ENCODE measurements at regions not wholly inside any gene's neighbourhood (a gene's known extent, or its start where the extent isn't known, plus 50 kb on each side); places are given as distances from the start of the nearest gene placed in this dataset.

DNA sequence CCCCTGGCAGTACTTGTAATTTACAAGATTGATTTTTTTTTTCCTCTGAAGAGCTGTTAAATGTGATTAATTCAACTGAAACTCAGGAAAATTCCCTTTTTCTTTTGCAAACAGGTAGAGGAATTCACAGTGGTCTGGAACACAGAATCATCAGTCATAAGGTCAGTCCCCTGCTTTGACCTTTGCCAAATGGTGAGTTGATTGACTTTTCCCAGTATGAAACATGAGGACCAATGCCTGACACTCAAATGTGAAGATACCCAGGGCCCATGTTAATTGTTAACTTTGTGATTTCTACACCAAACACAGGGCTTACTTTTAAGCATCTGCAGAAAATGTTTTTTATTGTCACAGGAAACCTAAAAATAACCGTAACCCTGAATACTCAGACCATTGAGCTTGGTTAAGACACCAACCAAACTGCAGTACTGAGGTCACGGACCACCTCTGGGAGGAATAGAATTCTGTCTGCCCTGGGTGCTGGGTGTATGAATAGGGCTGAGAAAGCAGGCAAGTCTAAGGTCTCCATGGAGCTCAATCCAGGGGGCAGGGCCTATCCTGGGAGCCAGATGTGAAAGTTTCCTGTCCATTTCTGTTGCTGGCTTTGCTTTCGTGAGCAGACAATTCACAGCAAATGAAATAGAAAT lies 192.4 kb downstream of the TMX1 start:
- no peaks in the 10 kb centered on the region for H3K4me1 Mint-ChIP-seq (ENCODE audit: low read depth)
- no peaks in the 10 kb centered on the region for H3K36me3 Mint-ChIP-seq (ENCODE audit: low read depth)
- peaks cover 12% of the 10 kb centered on the region for H3K27me3 Mint-ChIP-seq (ENCODE audit: low read depth)
- no peak overlapping the region for H3K27ac Mint-ChIP-seq
- no peaks in the 10 kb centered on the region for H3K9me3 Mint-ChIP-seq
- H3K4me3 Mint-ChIP-seq = no peak overlapping the region

- Mint-ChIP-seq H3K27me3 (ENCODE audit: low read depth) (peaks cover 10% of the 10 kb centered on the region), H3K9me3 (no peaks in the 10 kb centered on the region), H3K4me1 (ENCODE audit: low read depth) (no peaks in the 10 kb centered on the region), H3K36me3 (ENCODE audit: low read depth) (no peaks in the 10 kb centered on the region), H3K4me3 (no peak overlapping the region), H3K27ac (no peak overlapping the region)
Measured at GRCh38 chr14:51436630-51437029, 196.6 kb downstream of the TMX1 start.

DNA sequence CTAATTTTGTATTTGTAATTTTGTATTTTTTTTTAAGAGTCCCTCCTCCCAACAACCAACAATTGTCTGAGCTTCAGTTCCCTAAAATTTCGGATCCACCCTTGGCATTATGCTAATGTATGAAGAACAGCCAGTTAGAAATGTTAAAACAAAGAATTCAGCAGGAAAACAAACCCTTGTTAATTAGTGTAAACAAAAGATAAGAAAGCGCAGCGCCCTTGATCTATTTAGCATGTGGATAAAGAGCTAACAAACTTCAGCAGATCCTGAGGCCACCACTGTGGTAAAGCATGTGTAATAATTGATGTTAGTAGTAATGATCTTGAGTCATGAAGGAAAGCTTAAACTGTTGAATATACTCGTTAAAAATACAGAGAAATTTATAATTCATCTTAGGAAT lies 199.8 kb downstream of the TMX1 start:
- Mint-ChIP-seq H3K4me3 (no peak overlapping the region), H3K36me3 (ENCODE audit: low read depth) (no peaks in the 10 kb centered on the region), H3K27ac (no peak overlapping the region), H3K27me3 (ENCODE audit: low read depth) (peaks cover 13% of the 10 kb centered on the region), H3K9me3 (no peaks in the 10 kb centered on the region), H3K4me1 (ENCODE audit: low read depth) (no peaks in the 10 kb centered on the region)

DNA sequence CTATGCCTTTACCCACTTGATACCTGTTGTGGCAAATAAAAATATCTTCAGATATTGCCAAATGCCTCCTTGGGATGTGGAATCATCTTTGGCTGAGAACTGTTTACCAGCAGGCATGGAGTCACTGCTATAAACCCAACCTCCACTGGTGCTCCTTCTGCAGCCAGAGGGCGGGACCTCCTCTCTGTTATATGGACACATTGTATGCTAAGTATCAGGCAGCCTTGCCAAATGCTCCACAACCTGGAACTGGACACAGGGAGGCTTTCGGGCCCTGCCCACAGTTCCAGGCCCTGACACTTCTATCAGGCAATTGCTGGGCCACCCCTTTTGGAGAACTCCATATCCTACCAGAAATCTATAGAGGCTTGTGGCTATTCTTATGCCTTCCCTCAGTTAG lies 201.0 kb downstream of the TMX1 start:
- peaks cover 10% of the 10 kb centered on the region for H3K27me3 Mint-ChIP-seq (ENCODE audit: low read depth)
- H3K27ac Mint-ChIP-seq = no peak overlapping the region
- H3K4me3 Mint-ChIP-seq = no peak overlapping the region
- H3K4me1 Mint-ChIP-seq (ENCODE audit: low read depth) = no peaks in the 10 kb centered on the region
- H3K36me3 Mint-ChIP-seq (ENCODE audit: low read depth) = no peaks in the 10 kb centered on the region
- H3K9me3 Mint-ChIP-seq = no peaks in the 10 kb centered on the region

- no peaks in the 10 kb centered on the region for H3K4me1 Mint-ChIP-seq (ENCODE audit: low read depth)
- no peak overlapping the region for H3K27ac Mint-ChIP-seq
- peaks cover 6% of the 10 kb centered on the region for H3K27me3 Mint-ChIP-seq (ENCODE audit: low read depth)
- H3K4me3 Mint-ChIP-seq = no peak overlapping the region
- no peaks in the 10 kb centered on the region for H3K36me3 Mint-ChIP-seq (ENCODE audit: low read depth)
- H3K9me3 Mint-ChIP-seq = no peaks in the 10 kb centered on the region
Measured at GRCh38 chr14:51442513-51443175, 202.6 kb downstream of the TMX1 start.

- no peak overlapping the region for H3K4me3 Mint-ChIP-seq
- peaks cover 6% of the 10 kb centered on the region for H3K27me3 Mint-ChIP-seq (ENCODE audit: low read depth)
- H3K27ac Mint-ChIP-seq = no peak overlapping the region
Measured at GRCh38 chr14:51443195-51444018, 203.4 kb downstream of the TMX1 start.

GRCh38 chr14:51444353-51445000 lies 204.4 kb downstream of the TMX1 start:
- Mint-ChIP-seq H3K27ac (no peak overlapping the region), H3K36me3 (ENCODE audit: low read depth) (no peaks in the 10 kb centered on the region), H3K27me3 (ENCODE audit: low read depth) (peaks cover 6% of the 10 kb centered on the region), H3K4me1 (ENCODE audit: low read depth) (no peaks in the 10 kb centered on the region), H3K9me3 (no peaks in the 10 kb centered on the region), H3K4me3 (no peak overlapping the region)

More at GRCh38 chr14:51443195-51444018, 203.4 kb downstream of the TMX1 start:
- Mint-ChIP-seq H3K9me3 (no peaks in the 10 kb centered on the region), H3K4me1 (ENCODE audit: low read depth) (no peaks in the 10 kb centered on the region), H3K36me3 (ENCODE audit: low read depth) (no peaks in the 10 kb centered on the region)

DNA sequence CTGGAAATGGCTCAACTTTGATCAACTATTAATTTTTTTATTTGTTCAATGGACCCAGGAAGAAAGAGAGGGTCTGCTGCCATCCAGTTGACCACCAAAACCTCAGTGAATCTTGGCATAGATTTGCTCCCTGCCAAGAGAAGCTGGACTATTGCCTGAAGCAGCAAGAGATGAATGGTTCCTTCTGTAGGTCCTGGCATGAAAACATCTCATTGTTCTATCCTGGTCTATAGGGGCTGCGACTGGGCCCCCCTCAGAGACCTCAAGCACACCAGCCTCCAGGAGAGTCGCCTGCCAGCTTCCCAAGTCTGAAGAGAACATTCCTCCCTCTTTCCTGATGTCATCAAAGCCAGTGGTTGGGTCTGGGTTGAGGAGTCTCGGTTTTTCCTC lies 204.9 kb downstream of the TMX1 start:
- Mint-ChIP-seq H3K27ac (no peak overlapping the region), H3K9me3 (no peaks in the 10 kb centered on the region), H3K27me3 (ENCODE audit: low read depth) (peaks cover 3% of the 10 kb centered on the region), H3K4me1 (ENCODE audit: low read depth) (no peaks in the 10 kb centered on the region), H3K36me3 (ENCODE audit: low read depth) (no peaks in the 10 kb centered on the region), H3K4me3 (no peak overlapping the region)

DNA sequence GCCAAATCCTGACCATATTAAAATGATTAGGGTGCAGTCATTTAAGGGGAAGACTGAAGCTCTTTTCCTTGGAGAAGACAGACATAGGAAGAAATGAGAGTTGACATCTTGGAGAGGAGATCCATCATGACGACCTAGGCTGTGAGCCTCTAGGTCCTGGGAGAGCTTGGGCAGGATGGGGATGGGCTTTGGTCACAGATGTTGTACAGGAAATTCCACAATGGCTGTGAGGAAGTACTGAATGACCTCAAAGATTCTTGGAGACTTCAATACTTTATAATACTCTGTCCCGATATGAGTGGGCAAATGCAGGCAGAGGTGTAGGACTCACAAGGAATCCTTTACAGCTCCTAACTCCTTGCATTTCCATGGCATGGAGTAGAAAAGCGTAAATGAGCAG lies 204.9 kb upstream of the FRMD6 start:
- peaks cover 3% of the 10 kb centered on the region for H3K27me3 Mint-ChIP-seq (ENCODE audit: low read depth)

GRCh38 chr14:51447411-51447810 lies 204.3 kb upstream of the FRMD6 start:
- no peaks in the 10 kb centered on the region for H3K36me3 Mint-ChIP-seq (ENCODE audit: low read depth)
- no peak overlapping the region for H3K27ac Mint-ChIP-seq
- H3K4me1 Mint-ChIP-seq (ENCODE audit: low read depth) = no peaks in the 10 kb centered on the region
- H3K27me3 Mint-ChIP-seq (ENCODE audit: low read depth) = peaks cover 3% of the 10 kb centered on the region
- H3K4me3 Mint-ChIP-seq = no peak overlapping the region
- no peaks in the 10 kb centered on the region for H3K9me3 Mint-ChIP-seq

More for the DNA sequence above, 204.9 kb upstream of the FRMD6 start:
- Mint-ChIP-seq H3K27ac (no peak overlapping the region), H3K4me1 (ENCODE audit: low read depth) (no peaks in the 10 kb centered on the region), H3K36me3 (ENCODE audit: low read depth) (no peaks in the 10 kb centered on the region), H3K9me3 (no peaks in the 10 kb centered on the region), H3K4me3 (no peak overlapping the region)

GRCh38 chr14:51448831-51449670 lies 202.7 kb upstream of the FRMD6 start:
- H3K4me1 Mint-ChIP-seq (ENCODE audit: low read depth) = no peaks in the 10 kb centered on the region
- H3K27me3 Mint-ChIP-seq (ENCODE audit: low read depth) = no peaks in the 10 kb centered on the region
- H3K9me3 Mint-ChIP-seq = no peaks in the 10 kb centered on the region
- no peak overlapping the region for H3K4me3 Mint-ChIP-seq
- H3K27ac Mint-ChIP-seq = no peak overlapping the region
- H3K36me3 Mint-ChIP-seq (ENCODE audit: low read depth) = no peaks in the 10 kb centered on the region

- Mint-ChIP-seq H3K27me3 (ENCODE audit: low read depth) (no peaks in the 10 kb centered on the region), H3K4me3 (no peak overlapping the region), H3K9me3 (no peaks in the 10 kb centered on the region), H3K4me1 (ENCODE audit: low read depth) (no peaks in the 10 kb centered on the region), H3K36me3 (ENCODE audit: low read depth) (no peaks in the 10 kb centered on the region), H3K27ac (no peak overlapping the region)
Measured at GRCh38 chr14:51449681-51450080, 202.0 kb upstream of the FRMD6 start.

- Mint-ChIP-seq H3K27ac (no peak overlapping the region), H3K36me3 (ENCODE audit: low read depth) (no peaks in the 10 kb centered on the region), H3K27me3 (ENCODE audit: low read depth) (peaks cover under 1% of the 10 kb centered on the region), H3K4me3 (no peak overlapping the region), H3K9me3 (no peaks in the 10 kb centered on the region), H3K4me1 (ENCODE audit: low read depth) (no peaks in the 10 kb centered on the region)
Measured at GRCh38 chr14:51451561-51451960, 200.1 kb upstream of the FRMD6 start.

- Mint-ChIP-seq H3K9me3 (no peaks in the 10 kb centered on the region), H3K27ac (no peak overlapping the region), H3K27me3 (ENCODE audit: low read depth) (peaks cover 6% of the 10 kb centered on the region), H3K4me1 (ENCODE audit: low read depth) (no peaks in the 10 kb centered on the region), H3K36me3 (ENCODE audit: low read depth) (no peaks in the 10 kb centered on the region), H3K4me3 (no peak overlapping the region)
Measured at GRCh38 chr14:51453869-51454268, 197.8 kb upstream of the FRMD6 start.
